B cell (primary cell): ENCODE measurements at regions not wholly inside any gene's neighbourhood (a gene's known extent, or its start where the extent isn't known, plus 50 kb on each side); places are given as distances from the start of the nearest gene placed in this dataset.

Experiments
- CTCF ChIP-seq: fragments of 200-600 bp; IDR thresholded peaks from one replicate; pipeline ENCODE4 v1.8.0; 2022; ENCODE audit warnings: antibody characterized with exemption, mild to moderate bottlenecking
- EZH2 ChIP-seq: IDR thresholded peaks from 2 replicates; pipeline ENCODE4 v1.6.1; 2012; ENCODE audit warnings: borderline replicate concordance, low read depth, mild to moderate bottlenecking, moderate library complexity, low read length; ENCODE audit not compliant: insufficient read depth, poor library complexity, severe bottlenecking

- no peak for TF ChIP-seq CTCF
- no peak for TF ChIP-seq EZH2
These were observed 84.8 kb upstream of the HDAC4 start for GRCh38 chr2:239485622-239486021.
